Limb (tissue), 2 donors: ENCODE measurements at regions not wholly inside any gene's neighbourhood (a gene's known extent, or its start where the extent isn't known, plus 50 kb on each side); places are given as distances from the start of the nearest gene placed in this dataset.

ENCODE experiments used
- DNase-seq, 2 donors: peaks; one replicate each; pipeline ENCODE4 v3.0.0-alpha.2; 2016; ENCODE audit errors: extremely low spot score in 2 of 2

DNA sequence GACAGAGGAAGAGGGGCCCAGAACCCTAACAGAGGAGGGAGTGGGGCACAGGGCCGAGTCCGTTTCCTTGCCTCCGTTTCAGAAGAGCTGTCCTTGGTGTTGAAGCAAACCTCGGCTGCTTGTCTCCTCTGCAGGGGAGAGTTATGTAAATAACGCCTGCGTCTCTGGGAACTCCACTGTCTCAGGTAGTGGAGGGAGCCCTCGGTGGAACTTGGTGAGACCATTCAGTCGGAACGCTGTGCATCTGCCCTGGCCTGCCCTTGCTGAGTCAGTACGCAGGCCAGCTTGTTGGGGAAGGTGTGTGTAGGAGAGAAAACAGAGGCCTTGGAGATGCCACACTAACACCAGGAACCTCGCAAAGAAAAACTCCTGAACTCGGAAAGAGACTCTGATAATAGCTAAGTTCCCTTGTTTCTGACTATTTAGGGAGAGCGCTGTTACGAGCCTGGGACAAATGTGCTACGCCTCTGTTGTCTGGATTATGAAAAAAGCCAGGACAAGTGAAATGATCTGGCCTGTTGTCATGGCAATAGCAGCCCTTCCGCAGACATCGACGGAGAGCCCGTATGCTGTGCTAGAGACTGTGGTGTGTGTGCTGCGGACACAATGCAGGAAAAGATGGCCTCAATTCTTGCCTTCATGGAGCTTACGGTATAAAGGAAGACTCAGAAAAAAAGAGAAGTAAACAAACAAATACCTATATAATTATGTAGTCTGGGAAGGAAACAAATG lies 94.6 kb upstream of the AKT3 start:
- peak in 1 of 2 donors; percentile 24 for DNase-seq

DNA sequence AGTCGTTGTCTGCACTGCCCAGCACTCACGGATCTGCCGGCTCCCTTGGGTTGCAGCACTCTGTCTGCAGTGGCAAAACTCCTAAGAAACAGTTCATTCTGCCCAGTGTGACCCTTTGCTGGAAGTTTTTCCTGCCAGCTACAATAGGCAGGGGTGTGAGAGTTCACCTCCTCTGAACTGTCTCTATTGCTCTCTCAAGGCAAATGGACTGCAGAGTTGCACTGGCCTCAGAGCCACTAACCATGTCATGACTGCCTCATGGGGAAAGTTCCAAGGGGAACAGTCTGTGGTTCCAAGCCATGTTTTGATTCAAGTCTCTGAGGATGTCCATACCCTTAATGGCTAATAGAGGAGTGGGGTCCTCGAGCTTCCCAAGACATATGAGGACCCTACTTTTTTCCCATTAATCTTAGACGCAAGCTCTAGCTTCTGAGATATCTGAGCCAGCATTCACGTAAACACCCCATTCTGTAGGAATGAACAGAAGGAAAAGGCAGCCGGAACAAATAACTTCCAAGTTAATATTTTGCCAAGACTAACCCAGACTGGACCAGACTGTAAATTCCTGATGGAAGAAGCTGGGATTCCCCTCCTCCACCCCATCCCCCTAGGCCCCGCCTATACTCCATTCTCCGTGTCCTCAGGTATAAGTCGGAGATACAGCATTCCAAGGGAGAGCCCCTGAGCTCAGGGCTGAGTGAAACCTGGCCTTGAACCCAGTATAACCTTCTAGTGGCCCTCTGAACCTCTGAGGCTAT lies 93.8 kb upstream of the AKT3 start:
- no peak for DNase-seq

DNA sequence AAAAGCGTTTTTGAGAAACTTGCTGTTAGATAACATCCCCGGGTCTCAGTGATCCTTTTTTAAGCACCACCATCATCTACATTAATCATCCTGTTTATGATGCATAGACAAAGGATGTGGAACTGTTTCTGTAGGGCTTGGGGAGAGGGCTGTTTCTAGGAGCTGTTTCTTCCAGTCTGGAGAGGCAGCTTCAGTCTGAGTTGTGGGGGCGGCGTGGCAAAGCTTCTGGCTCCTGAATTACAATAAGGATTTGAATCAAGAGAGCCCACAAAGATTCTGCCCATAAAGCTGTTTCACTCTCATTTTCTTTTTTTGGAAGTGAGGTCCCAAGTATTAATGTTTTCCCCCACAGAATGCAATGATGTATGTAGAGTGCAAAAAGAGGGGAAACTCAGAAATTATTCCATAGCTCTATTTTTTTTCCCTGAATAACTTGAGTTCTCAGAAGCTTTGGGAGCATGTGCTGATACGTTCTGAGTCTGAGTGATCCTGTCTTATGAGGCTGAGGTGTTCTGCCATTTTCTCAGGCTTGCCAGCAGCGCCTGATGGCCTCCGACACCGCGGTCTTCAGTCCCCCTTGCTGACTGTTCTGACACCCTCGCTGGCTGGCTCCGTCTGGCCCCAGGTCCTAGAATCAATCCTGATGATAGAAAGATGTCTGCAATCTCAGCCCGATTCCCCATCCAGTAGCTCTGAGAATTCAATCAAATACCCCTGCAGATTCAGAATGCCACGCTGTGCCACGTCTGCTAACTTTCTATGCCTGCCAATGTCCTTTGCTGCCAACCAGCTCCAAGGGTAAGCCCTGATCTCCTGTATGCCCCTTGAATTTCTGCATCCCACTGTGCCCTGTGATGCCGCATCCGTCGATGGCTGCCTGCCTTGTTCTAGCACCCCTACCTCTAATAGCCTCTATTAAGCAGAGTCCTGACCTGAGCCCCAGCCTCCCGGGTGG lies 92.4 kb upstream of the AKT3 start:
- DNase-seq = no peak

DNA sequence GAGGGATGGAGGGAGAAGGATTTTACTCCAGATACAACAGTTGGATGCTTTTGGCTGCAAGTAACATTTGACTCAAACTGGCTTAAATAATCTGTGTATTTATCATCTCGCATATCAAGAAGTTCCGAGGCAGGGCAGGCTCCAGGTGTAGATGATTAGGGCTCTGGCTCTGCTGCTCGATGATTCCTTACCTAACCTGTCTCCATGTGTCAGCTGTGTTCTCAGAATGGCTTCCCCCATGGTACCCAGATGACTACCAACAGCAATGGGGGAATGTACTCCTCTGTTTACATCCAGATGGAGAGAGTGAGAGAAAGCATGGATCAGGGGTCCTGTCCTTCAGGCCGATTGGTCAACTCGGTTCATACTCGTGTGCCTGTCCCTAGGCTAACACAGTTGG lies 90.4 kb upstream of the AKT3 start:
- DNase-seq = no peak

DNA sequence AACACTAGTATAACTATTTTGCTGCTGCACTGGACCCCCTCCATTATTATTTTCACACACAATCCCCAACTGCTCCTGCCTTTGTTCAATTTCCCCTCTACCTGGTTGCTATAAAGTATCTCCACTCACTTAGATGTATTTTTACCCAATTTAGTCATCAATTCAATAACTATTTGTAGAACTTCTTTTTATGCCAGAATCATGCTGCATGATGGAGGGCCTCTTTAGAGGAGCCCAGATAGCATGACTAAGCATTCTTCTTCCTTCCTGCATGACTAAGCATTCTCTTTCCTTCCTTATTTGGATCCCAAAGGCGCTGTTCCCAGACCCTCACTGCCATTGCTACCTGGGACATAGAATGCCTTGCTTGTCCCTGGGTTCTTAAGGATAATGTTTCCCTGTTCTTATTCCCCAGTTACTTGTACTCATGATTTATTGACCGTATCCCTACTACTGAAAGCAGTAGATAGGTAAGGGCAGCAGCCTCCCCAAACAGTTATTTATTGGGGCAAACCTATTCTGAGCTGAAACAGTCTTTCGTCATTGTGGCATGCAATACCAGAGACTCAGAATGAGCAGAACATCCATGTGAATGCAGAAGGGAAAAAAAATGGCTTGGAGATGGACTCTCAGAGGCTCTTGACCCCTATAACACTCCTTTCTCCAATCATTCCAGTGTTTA lies 89.3 kb upstream of the AKT3 start:
- DNase-seq = no peak

DNA sequence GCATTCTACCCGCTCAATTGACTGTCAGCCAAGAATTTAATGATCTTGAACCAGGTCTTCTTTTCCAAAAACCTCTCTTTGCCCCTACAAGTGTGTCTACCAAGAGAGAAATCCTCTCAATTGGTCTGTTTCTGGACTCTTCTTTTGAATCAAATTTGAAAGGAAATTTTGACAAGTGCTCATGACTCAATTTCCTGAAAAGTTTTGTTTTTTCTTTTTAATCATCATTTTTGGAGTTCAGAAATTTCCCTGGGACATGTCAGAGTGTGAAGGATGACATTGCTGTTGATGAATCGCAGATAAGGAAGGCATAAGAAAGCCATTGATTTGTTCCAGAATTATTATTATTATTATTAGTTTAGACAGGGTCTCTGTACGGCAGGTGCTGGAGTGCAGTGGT lies 88.2 kb upstream of the AKT3 start:
- no peak for DNase-seq

DNA sequence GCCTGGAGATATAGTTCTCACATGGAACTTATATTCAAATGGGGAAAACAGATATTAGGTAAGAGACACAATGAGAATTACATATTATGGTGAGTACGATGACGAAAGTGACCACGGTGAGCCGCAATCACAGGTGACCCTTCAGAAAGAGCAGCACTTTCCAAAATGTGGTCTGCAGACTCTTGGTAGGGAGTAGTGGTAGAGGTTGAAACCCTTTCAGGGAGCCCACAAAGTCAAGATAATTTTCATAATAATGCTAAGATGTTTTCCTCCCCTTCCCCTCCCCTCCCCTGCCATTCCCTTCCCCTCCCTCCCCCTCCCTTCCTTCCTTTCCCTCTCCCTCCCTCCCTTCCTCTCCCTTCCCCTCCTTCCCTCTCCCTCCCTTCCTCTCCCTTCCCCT lies 83.5 kb upstream of the AKT3 start:
- no peak for DNase-seq

DNA sequence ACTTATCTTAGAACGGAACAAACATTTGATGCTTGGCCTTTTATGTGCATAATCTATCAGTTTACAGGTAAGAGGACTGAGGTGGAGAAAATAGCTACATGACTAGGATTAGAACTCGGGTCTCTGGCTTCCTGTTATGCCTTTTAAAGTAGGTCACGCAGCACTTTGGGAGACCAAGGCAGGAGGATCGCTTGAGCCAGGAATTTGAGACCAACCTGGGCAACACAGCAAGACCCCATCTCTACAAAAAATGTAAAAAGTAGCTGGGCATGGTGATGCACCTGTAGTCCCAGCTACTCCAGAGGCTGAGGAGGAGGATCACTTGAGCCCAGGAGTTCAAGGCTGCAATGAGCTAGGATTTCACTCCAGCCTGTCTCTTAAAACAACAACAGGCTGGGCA lies 81.9 kb upstream of the AKT3 start:
- DNase-seq = no peak

DNA sequence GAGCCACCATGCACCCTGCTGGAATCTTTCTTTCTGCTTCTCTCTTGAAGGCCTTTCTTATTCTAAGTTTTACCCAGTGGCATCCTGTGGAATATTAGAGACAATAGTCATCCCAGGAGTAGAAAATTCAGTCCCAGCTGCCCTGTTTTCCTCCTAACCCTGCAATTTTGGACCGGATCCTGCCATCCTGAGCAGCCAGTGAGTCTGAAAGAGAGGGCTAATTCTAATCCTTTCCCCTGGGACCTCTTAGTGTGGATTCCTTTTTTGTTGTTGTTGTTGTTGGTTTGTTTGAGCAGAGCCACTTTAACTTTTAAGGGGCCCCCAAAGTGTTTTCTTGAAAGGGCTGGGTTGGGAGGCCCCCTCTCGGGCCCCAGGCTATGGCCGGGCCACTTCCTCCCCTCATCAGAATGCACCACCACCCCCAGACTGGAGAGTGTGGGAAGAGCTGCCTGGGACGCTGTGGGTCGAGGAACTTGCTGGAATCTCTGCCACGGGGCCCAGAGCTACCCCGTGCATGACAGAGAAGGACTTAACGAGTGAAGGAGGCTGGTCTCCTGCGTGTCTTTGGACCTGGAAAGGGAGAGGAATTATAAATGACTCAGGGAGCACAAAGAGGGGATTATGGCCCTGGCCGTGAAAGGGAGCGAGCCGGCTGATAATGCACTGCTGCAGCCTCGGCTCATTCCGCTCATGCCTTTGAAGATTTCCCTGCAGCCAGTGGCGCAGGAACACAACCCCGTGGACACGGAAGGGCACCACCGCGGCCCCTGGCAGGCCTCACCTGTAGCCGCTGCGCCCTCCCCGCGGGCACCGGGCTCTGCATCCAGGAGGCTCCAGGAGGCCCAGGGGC lies 81.0 kb upstream of the AKT3 start:
- DNase-seq = no peak

DNA sequence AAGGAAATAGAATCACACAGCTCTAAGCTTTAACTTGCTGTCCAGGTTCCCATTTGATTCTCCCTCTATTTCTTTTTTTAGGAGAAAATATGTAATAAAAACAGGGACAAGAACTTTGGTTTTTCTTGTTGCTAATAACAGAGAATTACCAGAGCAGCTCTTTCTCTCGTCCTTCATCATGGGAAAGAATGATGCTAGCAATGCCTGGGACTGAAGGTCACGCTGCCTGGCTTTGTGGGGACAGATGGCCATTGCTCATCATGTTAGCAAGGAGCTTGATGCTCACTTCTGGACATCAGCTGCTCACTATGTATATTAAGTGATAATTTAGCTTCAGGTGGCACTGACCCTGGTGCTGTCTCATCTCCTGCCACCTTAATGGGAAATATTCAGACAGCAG lies 77.3 kb upstream of the AKT3 start:
- DNase-seq = no peak

DNA sequence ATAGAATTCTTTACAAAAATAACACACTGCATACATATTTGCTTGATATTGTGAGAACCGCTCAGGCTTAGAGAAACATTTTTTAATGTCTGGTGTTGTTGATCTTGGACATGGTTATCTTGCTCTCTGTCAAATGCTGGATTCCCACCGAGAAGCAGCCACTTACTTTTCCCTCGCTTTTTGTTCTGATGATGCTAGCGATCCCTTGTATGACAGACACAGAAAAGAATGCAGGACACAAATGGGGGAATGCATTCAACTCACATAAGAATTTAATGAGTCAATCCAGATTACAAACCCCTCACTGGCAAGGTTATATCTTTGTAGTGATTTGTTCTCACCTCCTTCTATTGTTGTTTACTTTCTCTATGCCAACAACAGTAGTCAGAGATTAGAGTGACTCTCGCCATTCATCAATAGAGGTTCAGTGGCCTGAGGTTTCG lies 76.8 kb upstream of the AKT3 start:
- DNase-seq = peak in 1 of 2 donors; percentile 25

DNA sequence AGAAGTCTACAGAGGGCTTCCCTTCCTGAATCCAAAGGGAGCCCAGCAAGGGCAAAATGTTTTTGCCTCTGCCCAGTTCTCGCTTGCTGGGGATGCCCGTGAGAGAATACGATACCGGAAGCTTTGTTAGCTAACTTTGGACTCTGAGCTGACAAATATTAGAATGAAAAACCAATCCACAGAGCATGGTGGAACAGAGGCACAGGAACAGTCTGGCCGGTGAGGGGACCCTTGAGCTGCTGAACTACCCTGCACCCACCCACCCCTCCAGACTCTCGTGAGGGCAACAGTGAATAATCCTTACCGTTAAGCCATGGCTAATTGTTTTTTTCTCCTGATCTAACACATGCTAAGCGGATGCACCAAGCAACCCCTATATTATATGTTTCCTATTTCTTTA lies 76.3 kb upstream of the AKT3 start:
- DNase-seq = no peak

DNA sequence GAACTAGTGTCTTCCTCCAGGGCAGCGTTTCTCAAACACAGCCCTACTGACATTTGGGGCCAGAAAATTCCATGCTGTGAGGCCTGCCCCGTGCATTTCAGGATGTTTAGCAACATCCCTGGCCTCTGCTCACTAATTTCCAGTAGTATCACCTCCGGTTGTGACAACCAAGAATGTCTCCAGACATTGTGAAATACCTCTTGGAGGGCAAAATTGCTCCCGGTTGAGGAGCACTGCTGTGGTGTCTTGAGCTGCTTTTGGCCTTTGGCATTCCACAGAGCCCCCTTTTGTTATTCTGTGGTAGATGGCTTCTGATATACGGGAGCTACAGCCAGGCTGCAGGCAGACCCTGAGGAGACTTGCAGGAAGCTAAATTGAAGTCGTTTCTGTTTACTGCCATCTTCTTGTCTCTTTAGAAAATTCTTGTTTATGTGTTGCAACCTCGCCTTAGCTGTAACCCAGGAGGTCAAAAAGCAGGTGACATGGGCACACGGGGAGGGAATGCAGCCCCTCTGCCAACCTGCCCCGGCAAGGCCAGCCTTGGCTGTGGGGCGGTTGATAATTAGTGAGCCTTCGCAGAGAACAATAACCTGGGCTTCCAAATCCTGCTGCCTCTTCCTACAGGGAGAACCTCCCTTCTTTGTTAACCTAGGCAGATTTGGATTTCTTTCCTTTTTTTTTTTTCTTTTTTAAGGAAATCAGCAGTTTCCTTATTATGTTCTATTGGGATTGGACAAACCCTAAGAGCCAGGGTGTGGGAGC lies 74.7 kb upstream of the AKT3 start:
- no peak for DNase-seq

DNA sequence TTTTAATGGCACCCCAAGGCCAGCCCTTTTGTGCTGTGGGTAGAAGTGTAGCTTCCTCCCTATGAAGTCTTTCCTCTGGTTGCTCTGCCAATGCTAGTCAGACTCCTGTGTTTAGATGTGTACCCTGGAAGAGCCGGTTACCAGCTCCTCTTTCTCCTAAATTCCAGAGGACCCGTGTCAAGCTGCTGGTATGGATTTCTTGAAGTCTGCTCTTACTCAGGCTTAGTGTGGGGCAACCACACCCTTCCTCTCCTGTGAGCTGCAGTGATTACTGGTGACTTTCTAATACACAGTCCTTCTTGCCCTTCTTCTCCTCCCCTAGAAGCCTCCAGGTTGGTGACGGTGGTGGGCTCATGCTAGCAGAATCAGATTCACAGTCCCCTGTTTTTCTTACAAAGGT lies 74.1 kb upstream of the AKT3 start:
- no peak for DNase-seq

DNA sequence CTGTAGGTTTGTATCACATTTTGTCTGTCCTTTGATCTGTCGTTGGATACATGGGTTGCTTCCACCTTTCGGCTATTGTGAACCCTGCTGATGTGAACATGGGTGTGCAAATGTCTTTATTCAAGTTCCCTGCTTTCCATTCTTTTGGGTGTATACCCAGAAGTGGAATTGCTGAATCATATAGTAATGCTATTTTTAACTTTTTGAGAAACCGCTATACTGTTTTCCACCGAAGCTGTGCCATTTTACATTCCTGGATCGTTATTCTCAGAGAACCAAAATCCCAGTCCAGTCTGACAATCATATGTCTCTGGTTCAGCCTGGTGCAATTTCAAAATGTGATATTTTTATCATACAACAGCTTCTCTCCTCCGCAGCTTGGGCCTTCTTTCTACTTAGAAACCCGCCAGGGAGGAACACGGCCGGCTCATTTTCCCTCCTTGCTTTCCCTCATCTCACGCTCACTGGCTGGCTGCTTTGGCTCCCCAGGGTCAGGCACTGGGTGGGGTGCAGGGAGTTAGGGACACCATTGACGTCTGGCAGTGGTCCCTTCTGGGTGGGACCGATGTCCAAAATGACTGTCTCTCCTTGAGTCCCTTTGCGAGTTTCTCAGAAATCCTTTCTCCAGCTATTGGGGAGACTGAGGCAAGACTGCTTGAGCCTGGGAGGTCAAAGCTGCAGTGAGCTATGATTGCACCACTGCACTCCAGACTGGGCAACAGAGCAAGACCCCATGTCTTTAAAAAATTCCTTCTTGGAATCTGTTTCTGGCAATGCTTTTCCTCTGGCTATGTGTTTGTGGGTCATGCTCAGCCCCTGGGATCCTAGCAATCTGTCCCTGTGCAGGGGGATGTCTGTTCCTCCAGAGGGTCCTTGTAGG lies 73.5 kb upstream of the AKT3 start:
- no peak for DNase-seq

DNA sequence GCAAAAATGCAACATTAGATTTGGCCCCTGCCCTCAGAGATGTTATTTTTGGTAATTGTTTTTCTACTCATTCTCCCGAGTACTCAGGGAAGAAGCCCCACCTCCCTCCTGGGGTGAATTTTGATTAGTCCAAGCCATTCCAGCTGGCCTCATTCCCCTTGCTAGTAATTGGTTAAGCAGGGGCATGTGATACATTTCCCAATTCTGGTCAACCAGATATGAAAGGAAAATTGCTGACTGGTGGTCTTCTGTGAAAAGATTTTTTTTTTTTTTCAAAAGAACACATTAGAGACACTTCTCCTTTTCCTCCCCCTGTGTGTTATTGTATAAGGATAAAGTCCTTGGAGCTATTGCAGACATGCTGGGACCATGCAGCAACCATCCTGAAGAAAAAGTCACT lies 71.1 kb upstream of the AKT3 start:
- no peak for DNase-seq

DNA sequence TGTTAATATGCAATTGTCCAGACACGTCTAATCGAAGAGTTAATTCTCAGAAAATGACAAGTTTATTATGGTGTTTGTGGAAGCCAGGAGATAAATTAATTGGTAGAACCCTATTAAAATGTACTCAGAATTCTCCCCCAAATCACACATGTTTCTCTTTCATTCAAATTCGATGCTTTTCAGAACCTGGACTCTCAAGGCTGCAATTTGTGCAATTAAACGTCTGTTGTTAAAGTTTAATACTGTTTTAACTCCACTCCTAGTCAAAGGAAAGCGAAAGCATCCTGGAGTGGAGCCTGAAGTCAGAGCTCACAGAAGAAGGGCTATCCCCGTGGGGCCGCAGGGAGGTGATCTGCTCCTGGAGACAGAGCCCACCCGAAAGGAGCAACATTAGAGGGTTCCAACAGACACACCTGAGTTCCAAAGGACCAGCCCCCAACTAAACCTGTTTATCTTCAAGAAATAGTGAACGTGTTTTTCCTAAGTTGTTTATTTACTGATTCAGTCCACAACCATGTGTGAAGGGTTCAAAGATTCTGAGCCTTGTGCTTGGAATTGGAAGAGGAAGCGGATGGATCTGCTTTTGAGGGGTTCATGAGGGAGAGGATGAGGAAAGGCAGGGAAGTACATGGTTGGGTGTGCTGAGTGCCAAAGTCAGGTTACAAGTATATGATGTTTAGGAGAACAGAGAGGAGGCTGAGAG lies 68.0 kb upstream of the AKT3 start:
- no peak for DNase-seq
